ENCODE measurements at regions not wholly inside any gene's neighbourhood (a gene's known extent, or its start where the extent isn't known, plus 50 kb on each side); places are given as distances from the start of the nearest gene placed in this dataset.
"Not testable (repeated sequence)": the region's sequence is repeated elsewhere in the genome, so short reads cannot be mapped to it uniquely, and the experiment has no call there.

DNA sequence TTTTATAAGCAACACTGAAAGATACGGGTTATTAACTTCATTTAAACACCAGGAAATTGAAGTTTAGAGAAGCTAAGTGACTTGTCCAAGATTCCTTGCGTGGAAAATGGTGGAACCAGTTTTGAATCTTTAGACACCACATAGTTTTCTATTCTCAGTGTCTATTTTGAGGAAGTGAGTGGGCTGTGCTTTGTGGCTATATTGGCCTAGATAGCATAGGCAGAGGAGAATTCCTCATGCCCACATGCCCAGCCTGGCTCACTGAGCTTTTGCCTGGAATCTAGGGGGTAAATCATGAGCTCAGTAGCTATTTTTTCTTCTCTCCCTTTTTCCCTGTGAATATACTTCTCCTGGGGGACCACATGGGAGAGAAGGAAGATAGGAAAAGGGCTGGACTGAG, 431.3 kb downstream of the HS3ST3B1 start:
- Histone ChIP-seq H3K4me3 (replicated peaks; ENCODE audit: low read depth, low read length) (no peak overlapping the region), H3K36me3 (ENCODE audit: control insufficient read depth, insufficient read depth, low read length) (no peaks in the 10 kb centered on the region), H3K27me3 (replicated peaks; ENCODE audit: control insufficient read depth, insufficient read depth, low read length) (no peaks in the 10 kb centered on the region)
- TF ChIP-seq, protein P1, sequence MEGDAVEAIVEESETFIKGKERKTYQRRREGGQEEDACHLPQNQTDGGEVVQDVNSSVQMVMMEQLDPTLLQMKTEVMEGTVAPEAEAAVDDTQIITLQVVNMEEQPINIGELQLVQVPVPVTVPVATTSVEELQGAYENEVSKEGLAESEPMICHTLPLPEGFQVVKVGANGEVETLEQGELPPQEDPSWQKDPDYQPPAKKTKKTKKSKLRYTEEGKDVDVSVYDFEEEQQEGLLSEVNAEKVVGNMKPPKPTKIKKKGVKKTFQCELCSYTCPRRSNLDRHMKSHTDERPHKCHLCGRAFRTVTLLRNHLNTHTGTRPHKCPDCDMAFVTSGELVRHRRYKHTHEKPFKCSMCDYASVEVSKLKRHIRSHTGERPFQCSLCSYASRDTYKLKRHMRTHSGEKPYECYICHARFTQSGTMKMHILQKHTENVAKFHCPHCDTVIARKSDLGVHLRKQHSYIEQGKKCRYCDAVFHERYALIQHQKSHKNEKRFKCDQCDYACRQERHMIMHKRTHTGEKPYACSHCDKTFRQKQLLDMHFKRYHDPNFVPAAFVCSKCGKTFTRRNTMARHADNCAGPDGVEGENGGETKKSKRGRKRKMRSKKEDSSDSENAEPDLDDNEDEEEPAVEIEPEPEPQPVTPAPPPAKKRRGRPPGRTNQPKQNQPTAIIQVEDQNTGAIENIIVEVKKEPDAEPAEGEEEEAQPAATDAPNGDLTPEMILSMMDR (IDR thresholded peaks at IDR 0.05; ENCODE audit: insufficient read depth, low read length, poor library complexity, severe bottlenecking), result no peak
- no peak for DNase-seq (ENCODE audit: extremely low read depth, insufficient read length)

DNA sequence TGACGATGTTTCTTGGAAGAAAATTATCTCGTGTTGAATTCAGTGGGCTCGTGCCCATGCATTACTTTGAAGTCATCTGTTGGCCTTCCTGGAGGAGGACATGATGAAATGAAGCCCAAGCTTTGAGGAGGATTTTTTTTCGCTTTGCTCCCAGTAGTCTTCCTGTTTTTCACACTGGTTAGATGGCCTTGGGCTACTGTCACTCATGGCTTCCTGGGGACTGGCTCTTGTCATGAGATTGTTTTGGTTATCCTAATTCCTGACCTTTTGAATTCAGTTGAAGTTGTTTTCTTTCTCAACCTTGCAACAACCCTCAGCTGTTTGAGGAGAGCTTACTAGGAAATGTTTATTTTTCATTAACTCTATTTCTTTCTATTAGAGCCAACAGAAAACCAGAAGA, 430.7 kb downstream of the HS3ST3B1 start:
- DNase-seq (ENCODE audit: extremely low read depth, insufficient read length), result no peak
- Histone ChIP-seq H3K36me3 (ENCODE audit: control insufficient read depth, insufficient read depth, low read length) (no peaks in the 10 kb centered on the region), H3K4me3 (replicated peaks; ENCODE audit: low read depth, low read length) (no peak overlapping the region), H3K27me3 (replicated peaks; ENCODE audit: control insufficient read depth, insufficient read depth, low read length) (no peaks in the 10 kb centered on the region)
- TF ChIP-seq, protein P1 (IDR thresholded peaks at IDR 0.05; ENCODE audit: insufficient read depth, low read length, poor library complexity, severe bottlenecking), result no peak

DNA sequence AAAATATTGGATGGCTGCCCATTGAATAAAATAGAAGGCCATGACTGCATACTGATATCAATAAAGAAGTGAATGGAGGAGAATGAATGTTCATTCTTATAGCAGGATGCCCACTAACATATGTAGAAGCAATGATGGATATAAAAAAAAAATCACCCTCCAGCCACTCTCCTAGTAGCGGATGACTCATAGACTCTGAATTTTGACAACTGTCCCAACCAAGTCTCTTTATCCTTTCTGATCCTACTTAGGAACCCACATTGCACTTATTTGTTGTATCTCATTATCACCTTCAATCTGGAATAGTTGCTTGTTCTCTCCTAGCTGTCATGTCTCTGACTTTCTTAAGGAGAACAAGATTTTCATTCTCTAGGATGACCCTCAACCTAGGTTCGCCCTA, 429.9 kb downstream of the HS3ST3B1 start:
- Histone ChIP-seq H3K36me3 (ENCODE audit: control insufficient read depth, insufficient read depth, low read length) (no peaks in the 10 kb centered on the region), H3K27me3 (replicated peaks; ENCODE audit: control insufficient read depth, insufficient read depth, low read length) (no peaks in the 10 kb centered on the region), H3K4me3 (replicated peaks; ENCODE audit: low read depth, low read length) (no peak overlapping the region)
- no peak for DNase-seq (ENCODE audit: extremely low read depth, insufficient read length)
- TF ChIP-seq, protein P1 (IDR thresholded peaks at IDR 0.05; ENCODE audit: insufficient read depth, low read length, poor library complexity, severe bottlenecking), result no peak

DNA sequence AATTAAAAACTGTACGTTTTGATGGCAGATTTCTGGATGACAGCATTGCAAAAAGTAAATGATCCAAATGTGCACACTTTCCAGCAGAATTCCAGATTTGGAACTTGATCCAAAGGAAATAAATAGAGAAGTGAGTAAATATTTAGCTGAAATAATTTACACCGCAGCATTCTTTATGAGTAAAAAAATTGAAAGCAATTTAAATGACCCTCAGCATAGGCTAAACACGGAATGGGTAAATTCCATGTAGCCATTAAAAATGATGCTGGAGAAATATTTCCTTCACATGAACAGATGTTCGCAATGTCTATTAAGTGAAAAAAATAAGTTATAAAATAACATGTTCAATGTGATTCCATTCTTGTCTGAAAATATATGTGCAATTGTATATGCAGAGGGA, 424.8 kb downstream of the HS3ST3B1 start:
- Histone ChIP-seq H3K4me3 (replicated peaks; ENCODE audit: low read depth, low read length) (no peak overlapping the region), H3K36me3 (ENCODE audit: control insufficient read depth, insufficient read depth, low read length) (no peaks in the 10 kb centered on the region), H3K27me3 (replicated peaks; ENCODE audit: control insufficient read depth, insufficient read depth, low read length) (no peaks in the 10 kb centered on the region)
- TF ChIP-seq, protein P1 (IDR thresholded peaks at IDR 0.05; ENCODE audit: insufficient read depth, low read length, poor library complexity, severe bottlenecking), result no peak
- DNase-seq (ENCODE audit: extremely low read depth, insufficient read length), result no peak

GRCh38 chr17:14724770-14725169, 423.9 kb downstream of the HS3ST3B1 start:
- no peaks in the 10 kb centered on the region for H3K36me3 ChIP-seq (ENCODE audit: control insufficient read depth, insufficient read depth, low read length)
- no peaks in the 10 kb centered on the region for H3K27me3 ChIP-seq (replicated peaks; ENCODE audit: control insufficient read depth, insufficient read depth, low read length)
- TF ChIP-seq, protein P1 (IDR thresholded peaks at IDR 0.05; ENCODE audit: insufficient read depth, low read length, poor library complexity, severe bottlenecking), result no peak
- no peak for DNase-seq (ENCODE audit: extremely low read depth, insufficient read length)
- no peak overlapping the region for H3K4me3 ChIP-seq (replicated peaks; ENCODE audit: low read depth, low read length)

DNA sequence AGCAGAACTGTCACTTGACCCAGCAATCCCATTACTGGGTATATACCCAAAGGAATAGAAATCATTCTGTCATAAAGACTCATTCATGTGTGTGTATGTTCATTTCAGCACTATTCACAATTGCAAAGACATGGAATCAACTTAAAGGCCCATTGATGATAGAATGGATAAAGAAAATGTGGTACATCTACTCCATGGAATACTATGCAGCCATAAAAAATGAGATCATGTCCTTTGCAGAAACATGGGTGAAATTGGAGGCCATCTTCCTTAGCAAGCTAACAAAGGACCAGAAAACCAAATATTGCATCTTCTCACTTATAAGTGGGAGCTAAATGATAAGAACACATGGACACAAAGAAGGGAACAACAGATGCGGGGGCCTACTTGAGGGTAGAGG, 422.5 kb downstream of the HS3ST3B1 start:
- not testable (repeated sequence) for H3K27me3 ChIP-seq (replicated peaks; ENCODE audit: control insufficient read depth, insufficient read depth, low read length); DNase-seq (ENCODE audit: extremely low read depth, insufficient read length); H3K36me3 ChIP-seq (ENCODE audit: control insufficient read depth, insufficient read depth, low read length); H3K4me3 ChIP-seq (replicated peaks; ENCODE audit: low read depth, low read length)
